GM23338 (cell line): ENCODE measurements at regions not wholly inside any gene's neighbourhood (a gene's known extent, or its start where the extent isn't known, plus 50 kb on each side); places are given as distances from the start of the nearest gene placed in this dataset.
"Not testable (repeated sequence)": the region's sequence is repeated elsewhere in the genome, so short reads cannot be mapped to it uniquely, and the experiment has no call there.

Experiments used
- ATAC-seq: fragments of 200-7000 bp; cut with Tn5 transposase; 3 replicates; pipeline ENCODE4 v1.9.1; 2020
- DNase-seq: peaks from one replicate; pipeline ENCODE4 v3.0.0-alpha.2; 2015; ENCODE audit warnings: low spot score
- H2AFZ ChIP-seq: fragments of 200-600 bp; sonication (generic); 2 replicates; pipeline ENCODE4 v1.8.0; 2016; ENCODE audit warnings: antibody characterized with exemption, mild to moderate bottlenecking, moderate library complexity
- H3F3A ChIP-seq: fragments of 200-600 bp; sonication (generic); replicated peaks from 2 replicates; pipeline ENCODE4 v1.8.0; 2017; ENCODE audit warnings: antibody characterized with exemption, mixed run types, low read depth
- H3K27ac ChIP-seq: fragments of 200-600 bp; sonication (generic); 2 replicates; pipeline ENCODE4 v1.6.1; 2016; ENCODE audit warnings: low read depth
- H3K27me3 ChIP-seq: fragments of 200-600 bp; sonication (generic); 2 replicates; pipeline ENCODE4 v1.8.0; 2016; ENCODE audit warnings: mild to moderate bottlenecking, mixed run types, moderate library complexity; ENCODE audit not compliant: insufficient read depth
- H3K36me3 ChIP-seq: fragments of 200-600 bp; sonication (generic); 2 replicates; pipeline ENCODE4 v1.8.0; 2016; ENCODE audit warnings: mild to moderate bottlenecking; ENCODE audit not compliant: insufficient read depth
- H3K4me1 ChIP-seq: fragments of 200-600 bp; sonication (generic); 2 replicates; pipeline ENCODE4 v1.8.0; 2016; ENCODE audit warnings: mild to moderate bottlenecking, moderate library complexity; ENCODE audit not compliant: insufficient read depth
- H3K4me2 ChIP-seq: fragments of 200-600 bp; sonication (generic); 2 replicates; pipeline ENCODE4 v1.7.1; 2017; ENCODE audit warnings: mixed run types
- H3K4me3 ChIP-seq: fragments of 200-600 bp; sonication (generic); 2 replicates; pipeline ENCODE4 v1.6.1; 2016; ENCODE audit warnings: mixed run types
- H3K79me2 ChIP-seq: fragments of 200-600 bp; sonication (generic); replicated peaks from 2 replicates; pipeline ENCODE4 v1.8.0; 2017; ENCODE audit warnings: mild to moderate bottlenecking; ENCODE audit not compliant: insufficient read depth
- H3K9me2 ChIP-seq: fragments of 200-600 bp; sonication (generic); 2 replicates; pipeline ENCODE4 v1.8.0; 2017; ENCODE audit not compliant: insufficient read depth
- H4K20me1 ChIP-seq: fragments of 200-600 bp; sonication (generic); replicated peaks from 2 replicates; pipeline ENCODE4 v1.8.0; 2017; ENCODE audit warnings: mild to moderate bottlenecking; ENCODE audit not compliant: insufficient read depth
- H3K27ac Mint-ChIP-seq: 2 replicates; pipeline ENCODE4 v1.8.0; 2020; ENCODE audit warnings: inconsistent platforms, mild to moderate bottlenecking, moderate library complexity, mixed read lengths
- H3K27me3 Mint-ChIP-seq: 3 replicates; pipeline ENCODE4 v1.8.0; 2022; ENCODE audit warnings: low read depth, mild to moderate bottlenecking, moderate library complexity, mixed read lengths, inconsistent platforms; ENCODE audit not compliant: insufficient read depth, poor library complexity
- H3K36me3 Mint-ChIP-seq: 3 replicates; pipeline ENCODE4 v1.8.0; 2021; ENCODE audit warnings: low read depth, mild to moderate bottlenecking, inconsistent platforms, moderate library complexity, mixed read lengths
- H3K4me1 Mint-ChIP-seq: 3 replicates; pipeline ENCODE4 v1.8.0; 2020; ENCODE audit warnings: mild to moderate bottlenecking, inconsistent platforms, mixed read lengths
- H3K4me3 Mint-ChIP-seq: 3 replicates; pipeline ENCODE4 v1.8.0; 2021; ENCODE audit warnings: moderate library complexity, mild to moderate bottlenecking, inconsistent platforms, mixed read lengths
- H3K9me3 Mint-ChIP-seq: 3 replicates; pipeline ENCODE4 v1.8.0; 2020; ENCODE audit warnings: moderate library complexity, mild to moderate bottlenecking, inconsistent platforms, mixed read lengths
- CREB1 ChIP-seq: fragments of 250-450 bp; sonication (Bioruptor Pico); IDR thresholded peaks from 2 replicates; pipeline ENCODE4 v1.5.0; 2020; ENCODE audit warnings: low read depth, mild to moderate bottlenecking, moderate library complexity
- CTCF ChIP-seq, 2 experiments: fragments of 200-600 bp in 1 of 2; sonication (generic) in 1 of 2; conservative IDR thresholded peaks; 2 replicates each; pipeline versions ENCODE4 v1.5.1 to v1.6.1; 2016 to 2017; ENCODE audit warnings: antibody characterized with exemption in 2 of 2, low read depth in 2 of 2, mild to moderate bottlenecking in 2 of 2, moderate library complexity in 1 of 2
- ETS1 ChIP-seq: IDR thresholded peaks from 2 replicates; pipeline ENCODE4 v1.6.1; 2016; ENCODE audit warnings: antibody characterized with exemption
- EZH2 ChIP-seq: fragments of 200-600 bp; sonication (generic); IDR thresholded peaks from one replicate; pipeline ENCODE4 v1.8.0; 2017; ENCODE audit warnings: antibody characterized with exemption, mild to moderate bottlenecking, low read depth; ENCODE audit not compliant: unreplicated experiment
- EZH2phosphoT487 ChIP-seq: fragments of 200-600 bp; sonication (generic); IDR thresholded peaks from one replicate; pipeline ENCODE4 v1.8.1; 2018; ENCODE audit warnings: antibody characterized with exemption; ENCODE audit not compliant: unreplicated experiment
- NANOG ChIP-seq: IDR thresholded peaks from 2 replicates; pipeline ENCODE4 v1.6.1; 2016; ENCODE audit warnings: antibody characterized with exemption, borderline replicate concordance
- REST ChIP-seq: IDR thresholded peaks from one replicate; pipeline ENCODE4 v1.6.1; 2018; ENCODE audit warnings: antibody characterized with exemption; ENCODE audit not compliant: unreplicated experiment
- STAT1 ChIP-seq: IDR thresholded peaks from one replicate; pipeline ENCODE4 v1.6.1; 2016; ENCODE audit warnings: antibody characterized with exemption; ENCODE audit not compliant: unreplicated experiment
- ZNF114 ChIP-seq: fragments of 250-450 bp; sonication (Bioruptor Pico); IDR thresholded peaks from 2 replicates; pipeline ENCODE4 v1.5.0; 2020; ENCODE audit warnings: mild to moderate bottlenecking, moderate library complexity
- ZNF331 ChIP-seq: fragments of 250-450 bp; sonication (Bioruptor Pico); IDR thresholded peaks from 2 replicates; pipeline ENCODE4 v1.5.0; 2020; ENCODE audit warnings: low read depth, mild to moderate bottlenecking, moderate library complexity

- TF ChIP-seq EZH2 (no peak), CTCF (conservative IDR thresholded peaks at IDR 0.05; ENCODE audit: low read depth in 2 of 2) (no peak), ETS1 (no peak), NANOG (no peak), CREB1 (CRISPR knock-in tag) (no peak), REST (no peak), ZNF331 (CRISPR knock-in tag) (no peak)
Observed at GRCh38 chr2:21203976-21204375, 80.2 kb downstream of the TDRD15 start (continued).

- not testable (repeated sequence) for H3F3A ChIP-seq, H4K20me1 ChIP-seq, H3K27me3 ChIP-seq, H3K4me1 ChIP-seq, H3K4me3 ChIP-seq, H3K4me2 ChIP-seq, H3K36me3 Mint-ChIP-seq, H3K4me3 Mint-ChIP-seq, H3K27ac ChIP-seq, H3K27me3 Mint-ChIP-seq, H3K27ac Mint-ChIP-seq, H3K36me3 ChIP-seq, H3K9me2 ChIP-seq, DNase-seq, ATAC-seq, H3K4me1 Mint-ChIP-seq, H2AFZ ChIP-seq, H3K79me2 ChIP-seq
- peaks cover 22% of the 10 kb centered on the region for H3K9me3 Mint-ChIP-seq
Observed at GRCh38 chr2:21214085-21214484, 90.3 kb downstream of the TDRD15 start.

GRCh38 chr2:21217442-21217841 lies 93.7 kb downstream of the TDRD15 start:
- no peaks in the 10 kb centered on the region for H3K9me2 ChIP-seq
- Mint-ChIP-seq H3K27ac (no peak overlapping the region), H3K4me3 (no peak overlapping the region), H3K9me3 (peaks cover 16% of the 10 kb centered on the region), H3K27me3 (no peaks in the 10 kb centered on the region), H3K36me3 (peaks cover 4% of the 10 kb centered on the region; the same call in 2 of the 3 replicates), H3K4me1 (no peaks in the 10 kb centered on the region)
- H2AFZ ChIP-seq = no peak overlapping the region
- no peaks in the 10 kb centered on the region for H4K20me1 ChIP-seq
- no peaks in the 10 kb centered on the region for H3F3A ChIP-seq
- no peak overlapping the region for H3K4me3 ChIP-seq
- H3K36me3 ChIP-seq = no peaks in the 10 kb centered on the region
- no peaks in the 10 kb centered on the region for H3K79me2 ChIP-seq
- ATAC-seq (no peak), DNase-seq (no peak)
- TF ChIP-seq ZNF114 (CRISPR knock-in tag) (no peak), STAT1 (no peak), EZH2phosphoT487 (no peak), CREB1 (CRISPR knock-in tag) (no peak)
- H3K27ac ChIP-seq = no peak overlapping the region
- no peaks in the 10 kb centered on the region for H3K27me3 ChIP-seq
- H3K4me1 ChIP-seq = no peaks in the 10 kb centered on the region
- H3K4me2 ChIP-seq = no peak overlapping the region
